IMR-90 (cell line): ENCODE measurements at regions not wholly inside any gene's neighbourhood (a gene's known extent, or its start where the extent isn't known, plus 50 kb on each side); places are given as distances from the start of the nearest gene placed in this dataset.

ENCODE experiments used
- ATAC-seq: fragments of 200-7000 bp; cut with Tn5 transposase; 2 replicates; pipeline ENCODE4 v1.9.1; 2020; ENCODE audit warnings: low read depth, mild to moderate bottlenecking, moderate library complexity
- BruUV-seq: library from RNA; stranded (reverse); fragments of 400-500 nt; replicated peaks from 2 replicates; lab custom pipeline; 2021; lab: Mats Ljungman, UMichigan
- CTCF ChIA-PET: fragments of 300-600 bp; formaldehyde crosslinking; extraction: SDS; loops from one replicate; lab custom pipeline; 2021; ENCODE audit warnings: antibody characterized with exemption; lab: Yijun Ruan, JAX
- POLR2A ChIA-PET: fragments of 300-600 bp; sonication (Branson Sonifier 250); formaldehyde crosslinking; loops from one replicate; lab custom pipeline; 2022; ENCODE audit warnings: antibody characterized with exemption; ENCODE audit not compliant: unreplicated experiment; lab: Charles Lee
- DNase-seq: peaks from one replicate; pipeline ENCODE4 v3.0.0; 2013
- H2AFZ ChIP-seq: replicated peaks from 2 replicates; pipeline ENCODE3; 2013; ENCODE audit warnings: low read length, mild to moderate bottlenecking; ENCODE audit not compliant: poor library complexity
- H2AK5ac ChIP-seq: 2 replicates; pipeline ENCODE4 v1.6.1; 2013; ENCODE audit warnings: low read depth, low read length, inconsistent platforms
- H2AK9ac ChIP-seq: replicated peaks from 2 replicates; pipeline ENCODE3; 2013; ENCODE audit warnings: mild to moderate bottlenecking, low read depth, low read length, moderate library complexity; ENCODE audit not compliant: poor library complexity
- H2BK120ac ChIP-seq: 2 replicates; pipeline ENCODE4 v1.6.1; 2013; ENCODE audit warnings: low read depth, low read length, inconsistent platforms
- H2BK15ac ChIP-seq: 3 replicates; pipeline ENCODE4 v1.6.1; 2013; ENCODE audit warnings: low read depth, low read length, inconsistent platforms
- H2BK20ac ChIP-seq: 2 replicates; pipeline ENCODE4 v1.6.1; 2013; ENCODE audit warnings: low read depth, mild to moderate bottlenecking, inconsistent platforms, low read length, moderate library complexity
- H2BK5ac ChIP-seq: 2 replicates; pipeline ENCODE4 v1.6.1; 2013; ENCODE audit warnings: mild to moderate bottlenecking, low read depth, low read length, inconsistent platforms; ENCODE audit not compliant: poor library complexity, severe bottlenecking
- H3K14ac ChIP-seq: replicated peaks from 2 replicates; pipeline ENCODE4 v1.6.1; 2013; ENCODE audit warnings: low read depth, low read length, inconsistent platforms
- H3K18ac ChIP-seq: 2 replicates; pipeline ENCODE4 v1.6.1; 2013; ENCODE audit warnings: low read depth, low read length, control low read depth
- H3K23ac ChIP-seq: 2 replicates; pipeline ENCODE4 v1.6.1; 2013; ENCODE audit warnings: low read depth, low read length, inconsistent platforms
- H3K27ac ChIP-seq: 2 replicates; pipeline ENCODE4 v1.5.1; 2013; ENCODE audit warnings: mild to moderate bottlenecking, control low read depth, low read length; ENCODE audit not compliant: insufficient read depth
- H3K27me3 ChIP-seq: 2 replicates; pipeline ENCODE4 v1.6.1; 2013; ENCODE audit warnings: low read length; ENCODE audit not compliant: control insufficient read depth, insufficient read depth
- H3K36me3 ChIP-seq: 2 replicates; pipeline ENCODE4 v1.6.1; 2013; ENCODE audit warnings: low read length, mixed read lengths; ENCODE audit not compliant: control insufficient read depth, insufficient read depth
- H3K4ac ChIP-seq: 2 replicates; pipeline ENCODE4 v1.6.1; 2013; ENCODE audit warnings: low read depth, low read length, inconsistent platforms
- H3K4me1 ChIP-seq: 2 replicates; pipeline ENCODE4 v1.6.1; 2013; ENCODE audit warnings: low read length, mixed read lengths; ENCODE audit not compliant: control insufficient read depth, insufficient read depth
- H3K4me2 ChIP-seq: 2 replicates; pipeline ENCODE4 v1.6.1; 2013; ENCODE audit warnings: low read depth, mild to moderate bottlenecking, control low read depth, low read length, moderate library complexity
- H3K4me3 ChIP-seq: 2 replicates; pipeline ENCODE4 v1.5.1; 2013; ENCODE audit warnings: low read depth, mild to moderate bottlenecking, control low read depth, low read length, moderate library complexity; ENCODE audit not compliant: insufficient read depth
- H3K56ac ChIP-seq: 2 replicates; pipeline ENCODE4 v1.6.1; 2013; ENCODE audit warnings: low read length, inconsistent platforms; ENCODE audit not compliant: insufficient read depth; ENCODE audit errors: extremely low read depth
- H3K79me1 ChIP-seq, 2 experiments: 2 replicates each; pipeline ENCODE4 v1.6.1; 2013; ENCODE audit warnings: low read length in 2 of 2, inconsistent platforms in 1 of 2, low read depth in 1 of 2
- H3K9ac ChIP-seq: 2 replicates; pipeline ENCODE4 v1.6.1; 2013; ENCODE audit warnings: low read depth, low read length, control low read depth
- H3K9me1 ChIP-seq: 2 replicates; pipeline ENCODE4 v1.6.1; 2013; ENCODE audit warnings: low read length, inconsistent platforms; ENCODE audit not compliant: insufficient read depth
- H3K9me3 ChIP-seq: 2 replicates; pipeline ENCODE4 v1.6.1; 2013; ENCODE audit warnings: low read length; ENCODE audit not compliant: control insufficient read depth, insufficient read depth
- H4K20me1 ChIP-seq: 2 replicates; pipeline ENCODE4 v1.6.1; 2013; ENCODE audit warnings: low read length, inconsistent platforms; ENCODE audit not compliant: insufficient read depth
- H4K5ac ChIP-seq: 2 replicates; pipeline ENCODE4 v1.6.1; 2013; ENCODE audit warnings: mild to moderate bottlenecking, low read depth, low read length, control low read depth
- H4K8ac ChIP-seq, 2 experiments: 2 replicates each; pipeline ENCODE4 v1.6.1; 2013; ENCODE audit warnings: low read depth in 2 of 2, low read length in 2 of 2, control low read depth in 1 of 2, inconsistent platforms in 1 of 2
- H4K91ac ChIP-seq: 2 replicates; pipeline ENCODE4 v1.6.1; 2013; ENCODE audit warnings: low read depth, low read length, inconsistent platforms; ENCODE audit not compliant: insufficient read depth
- CEBPB ChIP-seq: IDR thresholded peaks from 2 replicates; pipeline ENCODE4 v1.6.1; 2012; ENCODE audit warnings: low read depth, low read length, improper control_type of control experiment
- CTCF ChIP-seq: conservative IDR thresholded peaks from 2 replicates; pipeline ENCODE4 v1.5.1; 2012; ENCODE audit warnings: mild to moderate bottlenecking, low read depth, low read length, improper control_type of control experiment
- MAFK ChIP-seq: IDR thresholded peaks from 2 replicates; pipeline ENCODE4 v1.6.1; 2012; ENCODE audit warnings: low read depth, low read length, improper control_type of control experiment
- NFE2L2 ChIP-seq: fragments of 150-350 bp; IDR thresholded peaks from 2 replicates; pipeline ENCODE4 v1.6.1; 2016; ENCODE audit warnings: low read depth, mild to moderate bottlenecking, low read length
- POLR2A ChIP-seq: IDR thresholded peaks from 2 replicates; pipeline ENCODE4 v1.6.1; 2012; ENCODE audit warnings: mild to moderate bottlenecking, low read depth, low read length
- RCOR1 ChIP-seq: IDR thresholded peaks from 2 replicates; pipeline ENCODE4 v1.6.1; 2012; ENCODE audit warnings: mild to moderate bottlenecking, low read length, improper control_type of control experiment; ENCODE audit not compliant: insufficient replicate concordance
- RFX5 ChIP-seq: IDR thresholded peaks from 2 replicates; pipeline ENCODE4 v1.8.0; 2012; ENCODE audit warnings: low read depth, mild to moderate bottlenecking, low read length, moderate library complexity
- SMC3 ChIP-seq: fragments of 150-350 bp; IDR thresholded peaks from 2 replicates; pipeline ENCODE4 v1.6.1; 2016; ENCODE audit warnings: low read depth, mild to moderate bottlenecking, antibody characterized with exemption, low read length, moderate library complexity
- WGBS, 2 experiments: methylation state at CpG; one replicate each; pipeline versions ENCODE4 v1.1.5 to v1.1.7; 2013; ENCODE audit warnings: missing lambda C conversion rate in 2 of 2; ENCODE audit not compliant: insufficient read length in 1 of 2; ENCODE audit errors: extremely low coverage in 2 of 2; 5-methylcytosine and 5-hydroxymethylcytosine counted together
- dilution Hi-C: fragments of 300-500 bp; cut with HindIII; formaldehyde crosslinking; loops from one replicate; pipeline ENCODE4 v1.14.3; 2018; ENCODE audit warnings: low sequenced_read_pairs; ENCODE audit not compliant: unreplicated experiment
- in situ Hi-C: fragments of 300-500 bp; cut with MboI; formaldehyde crosslinking; loops from 3 replicates; pipeline ENCODE4 v1.14.3; 2019; ENCODE audit warnings: low sequenced_read_pairs, inconsistent platforms, mixed read lengths
- intact Hi-C: fragments of 100-400 bp; cut with micrococcal nuclease; formaldehyde crosslinking; loops from 2 replicates; pipeline ENCODE4 v1.10.0; 2022

GRCh38 chr9:89765211-89765946, 160.6 kb downstream of the GADD45G start:
- dilution Hi-C loops (no loop called here), in situ Hi-C loops (no loop called here), intact Hi-C loops (no loop called here)
- Histone ChIP-seq H3K27ac (no peak overlapping the region), H3K9me3 (no peaks in the 10 kb centered on the region), H3K56ac (no peak overlapping the region), H3K79me1 (no peaks in the 10 kb centered on the region), H2AK9ac (no peak overlapping the region), H2BK20ac (no peak overlapping the region), H2BK120ac (no peak overlapping the region), H4K5ac (no peak overlapping the region), H2AK5ac (no peak overlapping the region), H3K9ac (no peak overlapping the region), H3K36me3 (no peaks in the 10 kb centered on the region), H4K91ac (no peak overlapping the region), H4K8ac (no peak overlapping the region), H3K9me1 (no peaks in the 10 kb centered on the region), H3K4me2 (no peak overlapping the region), H3K18ac (no peak overlapping the region), H4K20me1 (no peaks in the 10 kb centered on the region), H3K27me3 (no peaks in the 10 kb centered on the region), H2BK5ac (no peak overlapping the region), H2AFZ (no peak overlapping the region), H3K23ac (no peak overlapping the region), H3K14ac (no peak overlapping the region), H3K4me1 (no peaks in the 10 kb centered on the region), H2BK15ac (no peak overlapping the region), H3K4ac (no peak overlapping the region), H3K4me3 (no peak overlapping the region)
- BruUV-seq: no TSS peak
- TF ChIP-seq SMC3: no peak
- no peak for TF ChIP-seq NFE2L2
- TF ChIP-seq POLR2A: no peak
- no peak for TF ChIP-seq MAFK
- no peak for TF ChIP-seq CTCF
- TF ChIP-seq RCOR1: no peak
- no peak for TF ChIP-seq RFX5
- no peak for TF ChIP-seq CEBPB
- WGBS, 2 experiments: no CpG with 5 or more reads among the region's 3 CpGs
- DNase-seq (no peak), ATAC-seq (no peak)
- POLR2A ChIA-PET: no interaction called here
- CTCF ChIA-PET: no interaction called here
